ENCODE measurements at regions not wholly inside any gene's neighbourhood (a gene's known extent, or its start where the extent isn't known, plus 50 kb on each side); places are given as distances from the start of the nearest gene placed in this dataset.

GRCh38 chr15:29455530-29455929 is 185.9 kb upstream of the NSMCE3 start:
- H3K4me2 ChIP-seq: no peak overlapping the region
- H3K36me3 ChIP-seq: no peaks in the 10 kb centered on the region
- no peak for TF ChIP-seq Cebpa-rat (IDR thresholded peaks at IDR 0.05)
- no peak overlapping the region for H3K27ac ChIP-seq
- H3K4me1 ChIP-seq: peaks cover 34% of the 10 kb centered on the region
- no peaks in the 10 kb centered on the region for H4K20me1 ChIP-seq
- no peaks in the 10 kb centered on the region for H3K27me3 ChIP-seq
- no peaks in the 10 kb centered on the region for H3K9me3 ChIP-seq
- H3K4me3 ChIP-seq: no peak overlapping the region
- no peak overlapping the region for H3K9ac ChIP-seq

GRCh38 chr15:29455055-29455454 is 185.4 kb upstream of the NSMCE3 start:
- H4K20me1 ChIP-seq: no peaks in the 10 kb centered on the region

GRCh38 chr15:29454506-29454905 is 184.9 kb upstream of the NSMCE3 start:
- peaks cover 34% of the 10 kb centered on the region for H3K4me1 ChIP-seq

More at GRCh38 chr15:29455055-29455454, 185.4 kb upstream of the NSMCE3 start:
- no peaks in the 10 kb centered on the region for H3K27me3 ChIP-seq
- no peak overlapping the region for H3K4me2 ChIP-seq
- no peak overlapping the region for H3K4me3 ChIP-seq
- peaks cover 34% of the 10 kb centered on the region for H3K4me1 ChIP-seq
- H3K9ac ChIP-seq: no peak overlapping the region
- no peak overlapping the region for H3K27ac ChIP-seq
- H3K36me3 ChIP-seq: no peaks in the 10 kb centered on the region
- TF ChIP-seq Cebpa-rat (IDR thresholded peaks at IDR 0.05): no peak
- H3K9me3 ChIP-seq: no peaks in the 10 kb centered on the region

GRCh38 chr15:29452881-29453731 is 183.5 kb upstream of the NSMCE3 start:
- Histone ChIP-seq H3K4me3 (0 out of 2 replicates have a peak overlapping the region, but pooled peaks have one; percentile 16), H3K27me3 (no peaks in the 10 kb centered on the region), H3K4me1 (peaks cover 34% of the 10 kb centered on the region), H3K27ac (peak overlapping the region; percentile 59), H3K4me2 (peak overlapping the region; percentile 73), H4K20me1 (no peaks in the 10 kb centered on the region), H3K9ac (peak overlapping the region; percentile 54; the same call in 1 of the 2 replicates), H3K36me3 (no peaks in the 10 kb centered on the region), H3K9me3 (no peaks in the 10 kb centered on the region)
- TF ChIP-seq Cebpa-rat (IDR thresholded peaks at IDR 0.05): no peak

More at GRCh38 chr15:29454506-29454905, 184.9 kb upstream of the NSMCE3 start:
- H3K4me2 ChIP-seq: no peak overlapping the region
- H3K27me3 ChIP-seq: no peaks in the 10 kb centered on the region
- H3K9ac ChIP-seq: no peak overlapping the region
- no peak overlapping the region for H3K27ac ChIP-seq
- no peak for TF ChIP-seq Cebpa-rat (IDR thresholded peaks at IDR 0.05)
- no peak overlapping the region for H3K4me3 ChIP-seq
- H3K36me3 ChIP-seq: no peaks in the 10 kb centered on the region
- H4K20me1 ChIP-seq: no peaks in the 10 kb centered on the region
- no peaks in the 10 kb centered on the region for H3K9me3 ChIP-seq

GRCh38 chr15:29451201-29451781 is 181.7 kb upstream of the NSMCE3 start:
- Histone ChIP-seq H3K9ac (no peak overlapping the region), H3K36me3 (no peaks in the 10 kb centered on the region), H3K27ac (no peak overlapping the region), H3K9me3 (no peaks in the 10 kb centered on the region), H3K4me2 (0 out of 2 replicates have a peak overlapping the region, but pooled peaks have one; percentile 16), H3K4me1 (peaks cover 34% of the 10 kb centered on the region), H3K4me3 (no peak overlapping the region), H3K27me3 (no peaks in the 10 kb centered on the region), H4K20me1 (no peaks in the 10 kb centered on the region)
- TF ChIP-seq Cebpa-rat (IDR thresholded peaks at IDR 0.05): no peak

- Histone ChIP-seq H3K27me3 (no peaks in the 10 kb centered on the region), H3K27ac (no peak overlapping the region), H3K4me3 (no peak overlapping the region), H3K9me3 (no peaks in the 10 kb centered on the region), H3K9ac (no peak overlapping the region), H3K36me3 (no peaks in the 10 kb centered on the region), H4K20me1 (no peaks in the 10 kb centered on the region), H3K4me2 (no peak overlapping the region), H3K4me1 (peaks cover 30% of the 10 kb centered on the region)
- no peak for TF ChIP-seq Cebpa-rat (IDR thresholded peaks at IDR 0.05)
Observed at GRCh38 chr15:29449136-29449535, 179.5 kb upstream of the NSMCE3 start.

- H3K4me2 ChIP-seq: no peak overlapping the region
- H3K4me3 ChIP-seq: no peak overlapping the region
- no peaks in the 10 kb centered on the region for H4K20me1 ChIP-seq
- H3K9ac ChIP-seq: no peak overlapping the region
- H3K27me3 ChIP-seq: no peaks in the 10 kb centered on the region
- H3K4me1 ChIP-seq: peaks cover 22% of the 10 kb centered on the region
- no peaks in the 10 kb centered on the region for H3K9me3 ChIP-seq
- no peak overlapping the region for H3K27ac ChIP-seq
- no peaks in the 10 kb centered on the region for H3K36me3 ChIP-seq
- TF ChIP-seq Cebpa-rat (IDR thresholded peaks at IDR 0.05): no peak
Observed at GRCh38 chr15:29448320-29448719, 178.7 kb upstream of the NSMCE3 start.

- Histone ChIP-seq H4K20me1 (no peaks in the 10 kb centered on the region), H3K36me3 (no peaks in the 10 kb centered on the region), H3K27me3 (no peaks in the 10 kb centered on the region), H3K9ac (no peak overlapping the region), H3K4me2 (no peak overlapping the region), H3K27ac (no peak overlapping the region), H3K4me3 (no peak overlapping the region), H3K4me1 (peaks cover 4% of the 10 kb centered on the region), H3K9me3 (no peaks in the 10 kb centered on the region)
- no peak for TF ChIP-seq Cebpa-rat (IDR thresholded peaks at IDR 0.05)
Observed at GRCh38 chr15:29446480-29446879, 176.9 kb upstream of the NSMCE3 start.

- no peaks in the 10 kb centered on the region for H3K4me1 ChIP-seq
- no peak overlapping the region for H3K4me2 ChIP-seq
- no peaks in the 10 kb centered on the region for H3K36me3 ChIP-seq
- no peak overlapping the region for H3K4me3 ChIP-seq
- H3K27me3 ChIP-seq: no peaks in the 10 kb centered on the region
- TF ChIP-seq Cebpa-rat (IDR thresholded peaks at IDR 0.05): no peak
- no peak overlapping the region for H3K27ac ChIP-seq
- no peaks in the 10 kb centered on the region for H3K9me3 ChIP-seq
- no peaks in the 10 kb centered on the region for H4K20me1 ChIP-seq
- H3K9ac ChIP-seq: no peak overlapping the region
Observed at GRCh38 chr15:29442532-29442931, 172.9 kb upstream of the NSMCE3 start.

- Histone ChIP-seq H3K4me2 (no peak overlapping the region), H3K9me3 (no peaks in the 10 kb centered on the region), H3K4me3 (no peak overlapping the region), H3K36me3 (no peaks in the 10 kb centered on the region), H3K27ac (no peak overlapping the region), H3K27me3 (no peaks in the 10 kb centered on the region), H3K9ac (no peak overlapping the region), H4K20me1 (no peaks in the 10 kb centered on the region), H3K4me1 (no peaks in the 10 kb centered on the region)
- TF ChIP-seq Cebpa-rat (IDR thresholded peaks at IDR 0.05): no peak
Observed at GRCh38 chr15:29440541-29440940, 170.9 kb upstream of the NSMCE3 start.

Measured in BLaER1 (cell line).